GM23338 (cell line): ENCODE measurements at regions not wholly inside any gene's neighbourhood (a gene's known extent, or its start where the extent isn't known, plus 50 kb on each side); places are given as distances from the start of the nearest gene placed in this dataset.

Experiments
- EZH2 ChIP-seq: fragments of 200-600 bp; sonication (generic); IDR thresholded peaks from one replicate; pipeline ENCODE4 v1.8.0; 2017; ENCODE audit warnings: antibody characterized with exemption, mild to moderate bottlenecking, low read depth; ENCODE audit not compliant: unreplicated experiment
- POLR2AphosphoS5 ChIP-seq: IDR thresholded peaks from 2 replicates; pipeline ENCODE4 v1.6.1; 2016; ENCODE audit warnings: antibody characterized with exemption, low read depth
- TF ChIP-seq, protein P1 (sequence below), 2 experiments: fragments of 200-600 bp in 1 of 2; sonication (generic) in 1 of 2; conservative IDR thresholded peaks; 2 replicates each; pipeline versions ENCODE4 v1.5.1 to v1.6.1; 2016 to 2017; ENCODE audit warnings: antibody characterized with exemption in 2 of 2, low read depth in 2 of 2, mild to moderate bottlenecking in 2 of 2, moderate library complexity in 1 of 2

DNA sequence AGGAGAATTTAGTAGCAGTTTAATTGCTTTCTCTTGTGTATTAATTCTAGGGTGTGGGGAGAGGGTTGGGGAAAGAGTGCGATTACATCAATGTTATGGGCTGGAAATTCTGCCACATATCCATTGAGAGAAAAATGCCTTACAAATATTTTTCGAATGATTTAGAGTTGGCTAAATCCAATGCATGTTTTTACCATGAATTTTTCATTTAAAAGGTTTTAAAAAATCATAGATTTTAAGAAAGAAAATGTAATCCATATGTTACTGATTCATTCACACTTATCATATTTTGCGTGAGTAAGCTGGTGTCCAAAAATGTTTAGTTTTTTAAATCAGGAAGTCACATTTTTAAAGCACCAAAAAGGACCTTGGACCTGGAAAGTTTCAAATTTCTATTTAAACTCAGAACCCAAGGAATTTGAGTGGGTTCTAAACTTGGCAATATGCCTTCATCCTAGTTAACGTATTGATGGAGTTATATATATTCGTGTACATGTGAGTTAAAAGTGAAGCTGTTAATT is 627.4 kb upstream of the CITED2 start:
- TF ChIP-seq, protein P1, sequence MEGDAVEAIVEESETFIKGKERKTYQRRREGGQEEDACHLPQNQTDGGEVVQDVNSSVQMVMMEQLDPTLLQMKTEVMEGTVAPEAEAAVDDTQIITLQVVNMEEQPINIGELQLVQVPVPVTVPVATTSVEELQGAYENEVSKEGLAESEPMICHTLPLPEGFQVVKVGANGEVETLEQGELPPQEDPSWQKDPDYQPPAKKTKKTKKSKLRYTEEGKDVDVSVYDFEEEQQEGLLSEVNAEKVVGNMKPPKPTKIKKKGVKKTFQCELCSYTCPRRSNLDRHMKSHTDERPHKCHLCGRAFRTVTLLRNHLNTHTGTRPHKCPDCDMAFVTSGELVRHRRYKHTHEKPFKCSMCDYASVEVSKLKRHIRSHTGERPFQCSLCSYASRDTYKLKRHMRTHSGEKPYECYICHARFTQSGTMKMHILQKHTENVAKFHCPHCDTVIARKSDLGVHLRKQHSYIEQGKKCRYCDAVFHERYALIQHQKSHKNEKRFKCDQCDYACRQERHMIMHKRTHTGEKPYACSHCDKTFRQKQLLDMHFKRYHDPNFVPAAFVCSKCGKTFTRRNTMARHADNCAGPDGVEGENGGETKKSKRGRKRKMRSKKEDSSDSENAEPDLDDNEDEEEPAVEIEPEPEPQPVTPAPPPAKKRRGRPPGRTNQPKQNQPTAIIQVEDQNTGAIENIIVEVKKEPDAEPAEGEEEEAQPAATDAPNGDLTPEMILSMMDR (conservative IDR thresholded peaks at IDR 0.05; ENCODE audit: low read depth in 2 of 2): no peak
- no peak for TF ChIP-seq POLR2AphosphoS5
- no peak for TF ChIP-seq EZH2
